ENCODE measurements at regions not wholly inside any gene's neighbourhood (a gene's known extent, or its start where the extent isn't known, plus 50 kb on each side); places are given as distances from the start of the nearest gene placed in this dataset.
"Not testable (repeated sequence)": the region's sequence is repeated elsewhere in the genome, so short reads cannot be mapped to it uniquely, and the experiment has no call there.

GRCh38 chr4:144799486-144799885, 153.5 kb downstream of the HHIP start:
- no peak for DNase-seq (ENCODE audit: low read depth)

DNA sequence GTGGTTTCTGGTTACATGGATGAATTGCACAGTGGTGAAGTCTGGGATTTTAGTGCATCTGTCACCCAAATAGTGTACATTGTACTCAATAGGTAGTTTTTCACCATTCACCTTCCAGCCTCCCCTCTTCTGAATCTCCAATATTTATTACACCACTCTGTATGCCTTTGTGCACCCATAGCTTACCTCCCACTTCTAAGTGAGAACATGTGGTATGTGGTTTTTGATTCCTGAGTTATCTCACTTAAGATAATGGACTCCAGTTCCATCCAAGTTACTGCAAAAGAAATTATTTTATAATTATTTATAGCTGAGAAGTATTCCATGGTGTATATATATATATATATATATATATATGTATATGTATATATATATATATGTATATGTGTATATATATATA, 155.8 kb downstream of the HHIP start:
- no peak for DNase-seq (ENCODE audit: low read depth)

DNA sequence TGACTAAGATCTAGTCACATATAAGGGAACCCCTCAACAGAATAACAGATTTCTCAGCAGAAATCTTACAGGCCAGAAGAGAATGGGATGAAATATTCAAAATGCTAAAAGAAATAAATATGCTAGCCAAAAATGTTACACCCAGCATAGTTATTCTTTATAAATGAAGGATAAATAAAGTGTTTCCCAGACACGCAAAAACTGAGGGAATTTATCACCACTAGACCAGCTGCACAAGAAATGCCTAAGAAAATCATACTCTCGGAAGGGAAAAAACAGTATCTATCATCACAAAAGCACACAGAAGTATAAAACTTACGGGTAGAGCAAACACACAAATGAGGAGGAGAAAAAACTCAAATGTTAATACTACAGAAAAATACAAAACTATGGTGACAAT, 162.1 kb downstream of the HHIP start:
- DNase-seq (ENCODE audit: low read depth), result no peak

DNA sequence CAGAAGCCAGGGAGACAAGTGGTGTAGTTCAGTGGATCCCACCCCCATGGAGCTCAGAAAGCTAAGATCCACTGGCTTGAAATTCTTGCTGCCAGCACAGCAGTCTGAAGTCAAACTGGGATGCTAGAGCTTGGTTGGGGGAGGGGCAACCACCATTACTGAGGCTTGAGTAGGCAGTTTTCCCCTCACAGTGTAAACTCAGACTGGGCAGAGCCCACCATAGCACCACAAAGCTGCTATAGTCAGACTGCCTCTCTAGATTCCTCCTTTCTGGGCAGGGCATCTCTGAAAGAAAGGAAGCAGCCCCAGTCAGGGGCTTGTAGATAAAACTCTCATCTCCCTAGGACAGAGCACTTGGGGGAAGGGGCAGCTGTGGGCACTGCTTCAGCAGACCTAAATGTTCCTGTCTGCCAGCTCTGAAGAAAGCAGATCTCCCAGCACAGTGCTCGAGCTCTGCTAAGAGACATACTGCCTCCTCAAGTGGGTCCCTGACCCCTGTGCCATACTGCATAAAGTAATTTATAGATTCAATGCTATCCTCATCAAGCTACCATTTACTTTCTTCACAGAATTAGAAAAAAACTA, 163.2 kb downstream of the HHIP start:
- peak; percentile 76 for DNase-seq (ENCODE audit: low read depth)

DNA sequence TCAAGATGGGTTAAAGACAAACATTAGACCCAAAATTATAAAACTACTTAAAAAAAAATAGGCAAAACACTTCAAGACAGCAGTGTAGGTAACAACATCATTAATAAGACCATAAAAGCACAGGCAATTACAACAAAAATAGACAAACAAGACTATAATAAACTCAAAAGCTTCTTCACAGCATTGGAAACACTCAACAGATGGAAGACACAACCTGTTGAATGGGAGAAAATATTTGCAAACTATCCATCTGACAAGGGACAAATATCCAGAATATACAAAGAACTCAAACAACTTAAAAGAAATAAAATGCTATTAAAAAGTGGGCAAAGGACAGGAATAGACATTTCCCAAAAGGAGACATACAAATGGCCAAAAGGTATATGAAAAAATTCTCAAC, 170.7 kb downstream of the HHIP start:
- no peak for DNase-seq (ENCODE audit: low read depth)

DNA sequence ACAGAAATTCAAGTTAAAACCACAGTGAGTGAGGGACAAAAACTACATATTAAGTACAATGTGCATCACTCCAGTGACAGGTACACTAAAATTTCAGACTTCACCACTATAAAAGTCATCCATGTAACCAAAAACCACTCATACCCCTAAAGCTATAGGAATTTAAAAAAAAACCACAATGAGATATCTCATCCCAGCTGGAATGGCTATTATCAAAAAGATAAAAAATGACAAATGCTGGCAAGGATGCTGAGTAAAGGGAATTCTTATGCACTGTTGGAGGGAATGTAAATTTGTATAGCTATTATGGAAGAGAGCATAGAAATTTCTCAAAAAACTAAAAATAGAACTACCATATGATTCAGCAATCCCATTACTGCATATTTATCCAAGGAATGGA, 171.1 kb downstream of the HHIP start:
- no peak for DNase-seq (ENCODE audit: low read depth)

GRCh38 chr4:144818136-144818535, 172.2 kb downstream of the HHIP start:
- no peak for DNase-seq (ENCODE audit: low read depth)

- no peak for DNase-seq (ENCODE audit: low read depth)
These were observed 173.6 kb downstream of the HHIP start for GRCh38 chr4:144819591-144819990.

DNA sequence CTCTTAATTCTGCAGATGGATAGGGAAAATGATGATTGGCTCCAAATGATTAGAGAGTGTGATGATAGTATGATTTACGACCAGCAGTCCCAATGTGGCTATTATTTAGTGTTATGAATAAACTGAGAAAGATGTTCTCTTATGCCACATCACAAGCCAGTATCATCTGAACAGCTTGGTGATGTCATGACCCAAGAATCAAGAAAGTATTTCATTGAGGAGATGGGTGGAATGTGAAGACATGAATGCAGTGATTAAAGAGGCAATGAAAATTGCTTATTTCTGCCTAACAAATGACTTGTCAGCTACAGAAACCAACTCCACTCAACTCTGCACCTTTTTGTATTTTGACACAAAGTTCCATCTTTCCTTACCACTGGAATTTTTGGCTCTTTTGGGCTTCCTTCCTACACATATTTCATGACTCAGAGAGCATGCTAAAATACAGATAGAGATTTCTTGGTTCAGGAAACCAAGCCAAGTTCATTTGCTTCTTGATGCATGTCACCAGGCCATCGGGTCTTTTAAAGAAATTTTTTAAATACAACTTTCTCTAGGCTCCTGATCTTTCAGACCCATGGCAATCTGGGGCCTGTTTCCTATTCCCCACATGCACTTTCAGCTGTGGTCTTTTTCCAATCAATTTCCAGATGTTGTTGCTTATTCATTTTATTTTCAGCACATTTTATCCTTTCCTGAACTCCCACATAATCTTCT, 174.2 kb downstream of the HHIP start:
- DNase-seq (ENCODE audit: low read depth), result no peak

DNA sequence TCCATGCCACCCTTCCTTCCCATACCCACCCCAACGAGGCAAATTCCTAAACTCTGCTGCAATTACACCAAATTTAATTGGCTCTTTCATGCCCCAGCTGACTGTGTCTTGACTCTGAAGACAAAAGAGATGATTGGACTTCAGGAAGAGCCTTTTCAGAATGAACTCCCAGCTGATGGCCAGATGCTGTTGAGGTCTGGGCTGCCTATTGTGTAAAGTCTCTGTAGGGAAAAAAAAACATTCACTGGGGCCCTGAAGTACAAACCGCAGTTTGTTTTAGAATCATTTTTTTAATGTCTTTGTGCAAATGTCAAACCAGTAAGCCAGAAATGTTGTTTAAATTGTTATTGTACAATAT, 174.8 kb downstream of the HHIP start:
- no peak for DNase-seq (ENCODE audit: low read depth)

GRCh38 chr4:144831971-144832370, 186.0 kb downstream of the HHIP start:
- DNase-seq (ENCODE audit: low read depth), result no peak

DNA sequence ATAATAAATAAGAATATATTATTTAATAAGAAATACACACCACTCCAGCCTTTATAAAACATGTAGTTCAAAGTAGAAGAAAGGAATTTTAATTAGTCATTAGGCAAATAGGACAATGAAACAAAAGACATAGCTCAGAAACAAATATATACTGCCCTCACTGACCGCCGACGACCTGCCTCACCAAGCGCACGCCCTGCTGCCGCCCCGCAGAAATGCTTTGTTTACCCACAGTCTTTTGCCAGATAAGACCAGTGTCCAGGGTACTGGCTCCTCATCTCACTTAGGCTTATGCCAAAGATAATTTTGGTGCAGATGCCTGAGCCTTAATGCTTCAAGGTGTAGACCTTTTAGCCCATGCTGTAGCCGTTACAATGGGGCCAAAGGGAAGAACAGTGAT, 199.5 kb downstream of the HHIP start:
- DNase-seq (ENCODE audit: low read depth), result no peak

- no peak for DNase-seq (ENCODE audit: low read depth)
These were observed 206.0 kb downstream of the HHIP start for GRCh38 chr4:144851948-144852347.

DNA sequence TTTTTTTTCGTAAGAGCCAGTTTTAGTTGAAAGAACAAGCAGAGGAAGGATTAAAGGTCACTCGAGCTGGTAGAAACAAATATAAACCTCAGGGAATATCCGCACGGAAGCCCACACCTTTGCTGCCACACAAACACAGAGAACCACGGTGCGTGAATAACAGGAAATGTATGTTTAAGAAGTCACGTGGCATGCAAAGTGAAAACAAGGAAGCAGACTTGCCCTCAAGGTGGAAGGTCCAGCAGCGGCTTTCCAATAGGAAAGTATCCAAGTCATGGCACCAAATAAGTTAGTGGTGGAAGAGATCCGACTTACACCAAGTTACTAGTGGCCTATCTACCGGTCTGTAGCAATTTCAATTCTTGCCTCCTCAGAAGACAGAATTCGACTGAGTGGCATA, 215.5 kb downstream of the HHIP start:
- no peak for DNase-seq (ENCODE audit: low read depth)

DNA sequence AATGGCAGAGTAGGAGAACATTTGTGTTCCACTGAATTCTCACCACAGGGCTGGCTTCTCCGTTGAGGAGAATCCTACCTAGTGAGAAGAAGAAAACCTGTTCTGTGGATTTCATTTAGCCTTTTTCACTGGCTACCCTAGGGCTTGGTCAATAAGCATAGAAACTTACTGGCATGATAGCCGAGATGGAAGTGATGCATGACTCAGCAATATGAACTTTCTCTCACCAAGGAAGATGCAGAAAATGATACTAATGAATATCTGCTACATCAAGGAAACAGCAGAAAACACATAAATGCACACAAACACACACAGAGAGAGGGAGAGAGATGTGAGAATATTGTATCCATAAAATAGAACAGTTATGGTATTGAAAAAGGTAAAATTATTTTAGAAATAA, 216.3 kb downstream of the HHIP start:
- no peak for DNase-seq (ENCODE audit: low read depth)

DNA sequence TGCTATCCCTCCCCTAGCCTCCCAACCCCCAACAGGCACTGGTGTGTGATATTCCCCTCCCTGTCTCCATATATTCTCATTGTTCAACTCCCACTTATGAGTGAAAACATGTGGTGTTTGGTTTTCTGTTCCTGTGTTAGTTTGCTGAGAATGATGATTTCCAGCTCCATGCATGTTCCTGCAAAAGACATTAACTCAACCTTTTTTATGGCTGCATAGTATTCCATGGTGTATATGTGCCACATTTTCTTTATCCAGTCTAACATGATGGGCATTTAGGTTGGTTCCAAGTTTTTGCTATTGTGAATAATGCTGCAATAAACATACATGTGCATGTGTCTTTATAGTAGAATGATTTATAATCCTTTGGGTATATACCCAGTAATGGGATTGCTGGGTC, 218.9 kb downstream of the HHIP start:
- DNase-seq (ENCODE audit: low read depth), result not testable (repeated sequence)

- DNase-seq (ENCODE audit: low read depth), result no peak
These were observed 222.4 kb downstream of the HHIP start for GRCh38 chr4:144868309-144868708.

DNA sequence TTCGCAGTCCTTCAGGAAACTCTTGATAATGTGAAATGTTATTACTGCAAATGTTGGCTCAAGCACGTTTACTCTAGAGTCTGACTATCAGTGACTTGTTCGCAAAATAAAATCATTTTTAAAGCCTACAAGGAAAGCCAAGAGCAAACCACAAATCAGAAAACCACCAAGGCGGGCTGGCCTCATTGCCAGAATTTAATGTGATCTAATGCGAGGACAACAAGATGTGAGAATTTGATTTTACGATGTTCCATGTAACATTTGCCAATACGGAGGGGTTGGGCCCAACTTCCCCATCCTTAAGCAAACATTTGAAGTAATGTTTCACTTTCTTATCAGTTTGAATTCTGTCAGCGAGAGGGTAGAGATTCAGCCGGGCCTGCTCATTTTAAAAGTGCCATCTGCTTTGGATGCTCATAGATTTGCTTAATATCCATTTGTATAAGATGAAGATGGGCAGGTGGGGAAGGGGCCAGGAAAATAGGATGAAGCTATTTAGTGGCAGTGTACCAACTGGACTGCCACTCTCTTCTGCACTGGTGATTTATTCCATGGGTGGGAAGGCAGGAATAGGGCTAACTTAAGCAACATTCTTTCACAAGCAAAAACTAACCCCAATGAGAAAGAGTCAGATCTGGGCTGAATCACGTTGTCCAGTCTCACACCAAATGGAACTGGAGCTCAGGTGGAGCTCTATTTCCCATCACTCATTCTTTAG, 225.3 kb downstream of the ANAPC10 start:
- no peak for DNase-seq (ENCODE audit: low read depth)

GRCh38 chr4:144873226-144873990, 224.6 kb downstream of the ANAPC10 start:
- no peak for DNase-seq (ENCODE audit: low read depth)

- DNase-seq (ENCODE audit: low read depth), result no peak
These were observed 203.4 kb downstream of the ANAPC10 start for GRCh38 chr4:144894573-144894972.

DNA sequence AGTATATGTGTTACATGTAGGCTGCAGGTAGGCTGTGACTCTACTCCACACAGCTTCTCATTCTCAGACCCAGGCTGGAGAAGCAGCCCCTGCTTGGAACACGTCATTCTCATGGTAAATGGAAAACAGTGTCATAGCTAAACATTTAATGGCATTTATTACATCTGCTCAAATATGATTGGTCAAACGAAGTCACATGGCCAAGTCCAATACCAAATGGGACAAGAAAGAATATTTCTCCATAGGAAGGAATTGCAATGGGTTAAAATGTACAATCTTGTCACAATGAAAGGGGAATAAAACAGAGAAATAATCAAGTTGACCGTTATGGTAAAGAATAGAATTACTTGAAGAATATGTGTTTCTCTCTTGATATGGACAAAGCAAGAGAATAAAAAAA, 198.6 kb downstream of the ANAPC10 start:
- DNase-seq (ENCODE audit: low read depth), result no peak

GRCh38 chr4:144901141-144901540, 196.9 kb downstream of the ANAPC10 start:
- DNase-seq (ENCODE audit: low read depth), result no peak

DNA sequence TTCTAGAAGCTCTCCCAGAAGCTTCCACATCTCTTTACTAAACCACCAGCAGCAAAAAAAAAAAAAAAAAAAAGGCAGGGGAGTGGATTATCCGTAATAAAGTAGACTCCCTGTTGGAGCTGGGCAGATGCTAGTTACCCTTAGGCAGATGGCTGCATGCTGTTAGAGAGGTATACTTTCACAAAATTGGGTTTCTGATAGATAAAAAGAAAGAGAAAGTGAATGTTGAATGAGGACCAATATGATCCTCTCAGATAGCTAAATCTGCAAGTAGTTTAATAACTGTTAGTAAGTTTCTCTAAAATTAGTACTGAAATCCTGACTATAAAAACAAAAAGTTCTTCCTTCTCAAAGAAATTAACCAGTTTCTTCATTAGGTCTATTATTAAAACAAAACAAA, 195.4 kb downstream of the ANAPC10 start:
- DNase-seq (ENCODE audit: low read depth), result no peak
